Esophagus squamous epithelium (tissue), 4 donors: ENCODE measurements at regions not wholly inside any gene's neighbourhood (a gene's known extent, or its start where the extent isn't known, plus 50 kb on each side); places are given as distances from the start of the nearest gene placed in this dataset.

Experiments used
- CTCF ChIP-seq, 6 experiments: fragments of 450-650 bp in 4 of 6; fragments of 200-600 bp in 2 of 6; sonication (generic) in 2 of 6; IDR thresholded peaks; one replicate each; pipeline ENCODE4 v1.5.1; 2016 to 2019; ENCODE audit warnings: antibody characterized with exemption in 6 of 6, mild to moderate bottlenecking in 4 of 6, moderate library complexity in 4 of 6
- POLR2A ChIP-seq, 4 donors: fragments of 450-650 bp; IDR thresholded peaks; one replicate each; pipeline ENCODE4 v1.6.1; 2017; ENCODE audit warnings: antibody characterized with exemption in 4 of 4, mild to moderate bottlenecking in 4 of 4, moderate library complexity in 3 of 4

DNA sequence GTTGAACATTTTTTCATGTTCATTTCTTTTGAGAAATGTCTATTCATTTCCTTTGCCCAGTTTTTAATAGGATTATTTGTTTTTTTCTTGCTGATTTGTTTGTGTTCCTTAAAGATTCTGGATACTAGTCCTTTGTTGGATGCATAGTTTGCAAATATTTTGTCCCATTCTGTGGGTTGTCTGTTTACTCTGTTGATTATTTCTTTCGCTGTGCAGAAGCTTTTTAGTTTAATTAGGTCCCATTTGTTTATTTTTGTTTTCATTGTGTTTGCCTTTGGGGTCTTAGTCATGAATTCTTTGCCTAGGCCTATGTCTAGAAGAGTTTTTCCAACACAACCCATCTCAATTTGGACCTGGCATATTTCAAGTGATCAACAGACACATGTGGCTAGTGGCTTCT, 116.1 kb upstream of the GALNT2 start:
- TF ChIP-seq CTCF (IDR thresholded peaks at IDR 0.05) = no peak
- no peak for TF ChIP-seq POLR2A (IDR thresholded peaks at IDR 0.05)
